Upper lobe of left lung (tissue), 4 donors: ENCODE measurements at regions not wholly inside any gene's neighbourhood (a gene's known extent, or its start where the extent isn't known, plus 50 kb on each side); places are given as distances from the start of the nearest gene placed in this dataset.

Experiments
- EP300 ChIP-seq, 4 donors: sonication (generic); formaldehyde crosslinking; IDR thresholded peaks; one replicate each; pipeline ENCODE4 v1.5.1; 2017; ENCODE audit warnings: antibody characterized with exemption in 4 of 4, control low read depth in 2 of 4
- POLR2A ChIP-seq, 4 donors: fragments of 450-650 bp; IDR thresholded peaks; one replicate each; pipeline ENCODE4 v1.5.1; 2016 to 2017; ENCODE audit warnings: antibody characterized with exemption in 4 of 4, mild to moderate bottlenecking in 2 of 4
- TF ChIP-seq, protein P1 (sequence below), 6 experiments: fragments of 450-650 bp in 4 of 6; fragments of 200-600 bp in 2 of 6; sonication (generic) in 2 of 6; IDR thresholded peaks; one replicate each; pipeline ENCODE4 v1.5.1; 2016 to 2019; ENCODE audit warnings: antibody characterized with exemption in 6 of 6

DNA sequence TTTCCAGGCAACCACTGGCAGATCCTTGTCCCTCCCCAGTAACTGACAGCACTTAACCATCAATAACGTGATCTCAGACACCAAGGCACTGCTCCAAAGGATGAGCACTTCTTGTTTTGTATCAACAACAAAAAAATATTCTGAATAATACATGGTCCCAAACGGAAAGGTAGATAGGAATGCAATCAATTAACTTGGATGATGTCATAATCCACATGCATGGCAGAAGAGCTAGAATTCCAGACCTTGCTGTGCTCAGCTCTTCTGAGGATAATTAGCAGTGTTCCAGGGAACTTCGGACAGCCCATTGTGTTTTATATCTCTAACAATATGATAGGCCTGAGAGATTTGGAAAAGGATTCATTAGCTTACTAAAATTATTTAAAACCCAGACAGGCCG is 288.4 kb upstream of the PCSK5 start:
- TF ChIP-seq EP300 (IDR thresholded peaks at IDR 0.05) = no peak
- TF ChIP-seq, protein P1, sequence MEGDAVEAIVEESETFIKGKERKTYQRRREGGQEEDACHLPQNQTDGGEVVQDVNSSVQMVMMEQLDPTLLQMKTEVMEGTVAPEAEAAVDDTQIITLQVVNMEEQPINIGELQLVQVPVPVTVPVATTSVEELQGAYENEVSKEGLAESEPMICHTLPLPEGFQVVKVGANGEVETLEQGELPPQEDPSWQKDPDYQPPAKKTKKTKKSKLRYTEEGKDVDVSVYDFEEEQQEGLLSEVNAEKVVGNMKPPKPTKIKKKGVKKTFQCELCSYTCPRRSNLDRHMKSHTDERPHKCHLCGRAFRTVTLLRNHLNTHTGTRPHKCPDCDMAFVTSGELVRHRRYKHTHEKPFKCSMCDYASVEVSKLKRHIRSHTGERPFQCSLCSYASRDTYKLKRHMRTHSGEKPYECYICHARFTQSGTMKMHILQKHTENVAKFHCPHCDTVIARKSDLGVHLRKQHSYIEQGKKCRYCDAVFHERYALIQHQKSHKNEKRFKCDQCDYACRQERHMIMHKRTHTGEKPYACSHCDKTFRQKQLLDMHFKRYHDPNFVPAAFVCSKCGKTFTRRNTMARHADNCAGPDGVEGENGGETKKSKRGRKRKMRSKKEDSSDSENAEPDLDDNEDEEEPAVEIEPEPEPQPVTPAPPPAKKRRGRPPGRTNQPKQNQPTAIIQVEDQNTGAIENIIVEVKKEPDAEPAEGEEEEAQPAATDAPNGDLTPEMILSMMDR (IDR thresholded peaks at IDR 0.05) = no peak
- no peak for TF ChIP-seq POLR2A (IDR thresholded peaks at IDR 0.05)
